ENCODE measurements at regions not wholly inside any gene's neighbourhood (a gene's known extent, or its start where the extent isn't known, plus 50 kb on each side); places are given as distances from the start of the nearest gene placed in this dataset.
A peak's percentile ranks its signal among the peaks of the same experiment; 100 is the strongest.

GRCh38 chr2:134087371-134087921, 166.4 kb upstream of the MGAT5 start:
- no peak for TF ChIP-seq CTCF (conservative IDR thresholded peaks at IDR 0.05)
- H2BK15ac ChIP-seq (ENCODE audit: low read depth, low read length), result no peak overlapping the region
- no peaks in the 10 kb centered on the region for H4K20me1 ChIP-seq (ENCODE audit: control insufficient read depth, insufficient read depth, insufficient read length)
- no peaks in the 10 kb centered on the region for H3K23me2 ChIP-seq (ENCODE audit: insufficient read length, low read depth, low read length, poor library complexity, severe bottlenecking)
- DNase-seq, result no peak
- H3K56ac ChIP-seq (ENCODE audit: insufficient read length, low read depth, low read length), result no peak overlapping the region
- no peaks in the 10 kb centered on the region for H3K9me3 ChIP-seq (ENCODE audit: control insufficient read depth, low read depth, low read length)
- H3K4me2 ChIP-seq (ENCODE audit: insufficient read depth, insufficient read length, low read length), result no peak overlapping the region
- Mint-ChIP-seq H3K27ac (0 out of 7 replicates have a peak overlapping the region, but pooled peaks of 1 of the 3 experiments have one; percentile 40), H3K9me3 (0 out of 5 replicates have a peak, but pooled peaks cover 0 to 1% of the 10 kb centered on the region in 2 experiments), H3K36me3 (ENCODE audit: insufficient read depth in 1 of 3, low read depth in 3 of 3) (peaks cover 0 to 5% (median 0%) of the 10 kb centered on the region in 3 experiments; a peak in 2 of 7 replicates), H3K4me3 (no peak overlapping the region), H3K4me1 (peaks cover 18 to 25% of the 10 kb centered on the region in 2 experiments), H3K27me3 (ENCODE audit: low read depth) (no peaks in the 10 kb centered on the region; the same call in 1 of the 2 replicates)
- H4K8ac ChIP-seq (replicated peaks; ENCODE audit: insufficient read length, low read depth, low read length), result no peak overlapping the region
- no peak overlapping the region for H2BK120ac ChIP-seq (ENCODE audit: low read depth, low read length, poor library complexity, severe bottlenecking)
- H2AFZ ChIP-seq (ENCODE audit: low read length), result no peak overlapping the region
- no peak overlapping the region for H4K5ac ChIP-seq (ENCODE audit: insufficient read length, low read depth, low read length)
- no peaks in the 10 kb centered on the region for H3K79me2 ChIP-seq (ENCODE audit: insufficient read depth, low read length)
- H3K27me3 ChIP-seq (ENCODE audit: insufficient read depth, low read length), result no peaks in the 10 kb centered on the region
- H3K27ac ChIP-seq (ENCODE audit: insufficient read length, low read depth, low read length), result no peak overlapping the region
- no peak overlapping the region for H3K9ac ChIP-seq (ENCODE audit: extremely low read depth, insufficient read length, low read length)
- no peak overlapping the region for H3K23ac ChIP-seq (ENCODE audit: insufficient read length, low read depth, low read length)
- H3K4ac ChIP-seq (ENCODE audit: low read depth, low read length), result no peak overlapping the region
- no peak overlapping the region for H2BK5ac ChIP-seq (ENCODE audit: insufficient read length, low read length)
- H3K14ac ChIP-seq (ENCODE audit: insufficient read depth, low read length), result no peak overlapping the region
- no peaks in the 10 kb centered on the region; the same call in 1 of the 2 replicates for H3K4me1 ChIP-seq (ENCODE audit: insufficient read depth, low read length)
- no CpG with 5 or more reads among the region's 2 CpGs for WGBS (ENCODE audit: extremely low coverage, insufficient read length, low lambda C conversion rate)
- H4K91ac ChIP-seq (ENCODE audit: insufficient read length, low read depth, low read length), result no peak overlapping the region
- no peak overlapping the region for H2BK12ac ChIP-seq (ENCODE audit: insufficient read length, low read depth, low read length)
- H3T11ph ChIP-seq (ENCODE audit: low read length), result no peak overlapping the region
- H3K18ac ChIP-seq (ENCODE audit: insufficient read length, low read depth, low read length), result no peak overlapping the region
- H2BK20ac ChIP-seq (ENCODE audit: low read depth, low read length, poor library complexity, severe bottlenecking), result no peak overlapping the region
- no peaks in the 10 kb centered on the region for H3K79me1 ChIP-seq (ENCODE audit: insufficient read depth, low read depth, low read length, poor library complexity, severe bottlenecking)
- H2AK5ac ChIP-seq (ENCODE audit: insufficient read length, low read length), result no peak overlapping the region
